Stimulated activated CD4-positive, alpha-beta T cell treated with anti-CD3 and anti-CD28 coated beads, Interleukin-15, amount 100 ng/mL, for 24 hours (primary cell): ENCODE measurements at regions not wholly inside any gene's neighbourhood (a gene's known extent, or its start where the extent isn't known, plus 50 kb on each side); places are given as distances from the start of the nearest gene placed in this dataset.

ENCODE experiments used
- DNase-seq: peaks from one replicate; pipeline ENCODE4 v3.0.0-alpha.2; 2020

DNA sequence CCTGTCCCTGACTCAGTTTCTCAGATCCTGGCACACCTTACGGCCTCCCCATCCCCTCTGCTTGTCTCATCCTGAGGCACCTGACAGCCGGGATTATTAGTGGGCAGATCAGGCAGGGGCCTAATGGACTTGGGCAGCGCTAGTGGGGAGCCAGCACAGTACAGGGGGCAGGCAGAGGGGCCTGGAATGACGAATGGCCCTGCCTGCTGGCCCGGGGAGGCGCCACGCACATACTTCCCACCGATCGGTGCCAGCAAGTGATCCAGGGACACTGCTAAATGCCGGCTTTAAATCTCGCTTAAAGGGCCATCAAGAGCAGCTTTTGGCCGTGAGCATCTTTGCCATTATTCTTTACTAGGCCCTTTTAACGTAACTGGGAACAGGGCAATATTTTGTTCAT, 188.4 kb downstream of the DHX35 start:
- no peak for DNase-seq

DNA sequence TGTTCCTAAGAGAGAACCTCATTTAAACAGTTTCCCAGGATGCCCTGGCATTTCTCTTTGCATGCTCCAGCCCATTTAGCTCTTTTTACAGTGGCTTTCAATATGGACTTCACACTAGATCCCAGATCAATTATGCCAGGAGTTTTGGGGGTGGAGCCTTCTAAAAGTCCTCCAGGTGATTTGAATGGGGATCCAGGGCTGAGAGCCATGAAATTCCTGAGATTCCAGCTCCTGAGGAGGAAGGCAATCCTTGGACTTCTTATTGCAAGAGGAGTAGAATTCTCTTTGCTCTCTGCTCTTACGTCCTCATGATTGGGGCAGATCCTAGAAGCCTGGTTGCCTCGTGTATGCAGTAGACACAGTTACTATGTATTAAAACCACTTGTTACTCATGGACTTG, 184.2 kb downstream of the DHX35 start:
- no peak for DNase-seq

- DNase-seq = no peak
Observed at GRCh38 chr20:39145921-39146320, 183.8 kb downstream of the DHX35 start.

GRCh38 chr20:39144757-39145156, 182.6 kb downstream of the DHX35 start:
- DNase-seq = no peak

DNA sequence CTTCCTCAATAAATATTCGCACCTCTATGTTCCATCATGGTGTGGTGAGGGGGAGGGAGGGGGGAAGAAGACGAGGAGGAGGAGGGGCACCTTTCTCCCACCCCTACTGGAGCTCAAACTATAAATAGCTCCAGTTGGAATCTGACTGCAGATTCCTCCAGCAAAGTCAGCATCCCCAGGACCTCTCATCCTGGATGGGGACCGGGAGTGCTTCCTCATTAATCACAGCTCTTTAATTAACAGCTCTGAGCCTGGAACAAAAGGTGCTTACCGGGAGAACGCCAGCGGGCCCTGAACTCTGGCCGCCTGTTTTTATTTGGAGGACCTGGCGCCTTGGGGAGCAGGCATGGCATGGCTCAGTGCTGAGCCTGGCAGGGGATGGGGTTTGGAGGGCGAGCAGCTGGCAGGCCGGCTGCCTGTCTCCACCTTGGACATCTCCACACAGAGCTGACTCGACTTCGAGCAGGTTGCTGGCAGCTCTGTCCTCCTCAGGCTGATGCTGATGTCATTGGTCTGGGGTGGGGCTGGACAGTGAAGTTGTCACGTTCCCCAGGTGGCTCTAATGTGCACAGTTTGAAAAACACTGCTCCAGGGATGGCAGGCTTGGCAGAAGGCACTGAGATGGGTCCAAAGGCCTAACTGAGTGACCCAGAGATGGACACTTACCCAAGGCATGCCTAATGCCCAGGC, 180.4 kb downstream of the DHX35 start:
- no peak for DNase-seq

- no peak for DNase-seq
Observed at GRCh38 chr20:39137299-39137698, 175.2 kb downstream of the DHX35 start.

- no peak for DNase-seq
Observed at GRCh38 chr20:39136798-39137197, 174.7 kb downstream of the DHX35 start.

- DNase-seq = no peak
Observed at GRCh38 chr20:39135885-39136544, 173.9 kb downstream of the DHX35 start.

DNA sequence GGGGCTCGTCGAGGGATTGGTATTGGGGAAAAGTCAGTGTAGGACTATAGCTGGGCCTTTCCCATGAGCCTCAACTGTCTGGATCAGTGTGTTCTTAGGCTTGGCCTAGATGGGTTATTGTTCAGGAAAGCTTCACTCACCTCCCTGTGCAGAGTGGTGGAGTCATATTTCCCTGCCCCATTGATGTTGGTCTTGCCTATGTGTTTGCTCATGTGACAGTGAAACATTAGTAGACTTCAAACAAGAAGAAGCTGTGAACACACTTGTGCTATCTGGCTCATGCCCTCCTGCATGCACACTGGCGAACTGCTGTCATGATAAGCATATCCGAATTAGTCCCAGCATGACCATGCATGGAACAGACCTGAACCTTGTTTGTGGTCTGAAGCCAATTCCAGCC, 171.1 kb downstream of the DHX35 start:
- no peak for DNase-seq

- DNase-seq = no peak
Observed at GRCh38 chr20:39132511-39132910, 170.4 kb downstream of the DHX35 start.

- no peak for DNase-seq
Observed at GRCh38 chr20:39132093-39132492, 169.9 kb downstream of the DHX35 start.

DNA sequence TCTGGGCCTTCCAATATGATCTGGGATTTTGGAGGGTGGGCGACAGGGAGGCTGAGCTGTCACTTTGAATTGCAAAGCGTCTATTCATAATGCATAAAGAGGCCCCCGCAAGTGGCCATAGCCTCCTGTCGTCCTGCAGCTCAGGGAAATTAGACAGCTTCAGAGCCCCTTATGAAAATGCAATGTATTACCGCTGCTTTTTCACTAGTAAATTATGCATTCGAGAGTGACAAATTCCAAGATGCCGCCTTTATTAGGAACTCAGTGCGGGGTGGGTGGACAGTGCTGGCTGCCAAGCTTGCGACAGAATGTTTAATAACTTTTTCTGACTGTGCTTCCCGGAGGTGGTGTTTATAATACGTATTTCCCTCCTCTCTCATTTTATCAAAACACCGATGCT, 168.5 kb downstream of the DHX35 start:
- DNase-seq = no peak

- DNase-seq = no peak
Observed at GRCh38 chr20:39129523-39129922, 167.4 kb downstream of the DHX35 start.

- no peak for DNase-seq
Observed at GRCh38 chr20:39124064-39124463, 161.9 kb downstream of the DHX35 start.

DNA sequence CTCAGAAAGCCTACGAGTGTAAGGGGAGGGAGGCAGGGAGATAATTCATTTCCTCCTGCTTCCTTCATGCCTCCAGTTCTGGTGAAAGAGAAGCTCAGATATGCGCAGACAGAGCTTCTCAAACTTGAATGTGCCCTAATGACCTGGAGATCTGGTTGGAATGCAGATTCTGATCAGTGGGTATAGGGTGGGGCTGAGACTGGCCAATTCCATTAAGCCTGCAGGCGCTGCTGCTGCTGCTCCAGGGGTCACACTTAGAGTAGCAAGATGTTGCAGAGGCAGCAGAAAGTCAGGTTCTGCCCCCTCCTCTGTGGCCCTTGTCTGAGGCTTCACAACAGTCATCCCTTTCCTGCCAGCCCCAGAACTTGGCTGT, 161.0 kb downstream of the DHX35 start:
- no peak for DNase-seq

- no peak for DNase-seq
Observed at GRCh38 chr20:39117491-39117890, 155.3 kb downstream of the DHX35 start.

DNA sequence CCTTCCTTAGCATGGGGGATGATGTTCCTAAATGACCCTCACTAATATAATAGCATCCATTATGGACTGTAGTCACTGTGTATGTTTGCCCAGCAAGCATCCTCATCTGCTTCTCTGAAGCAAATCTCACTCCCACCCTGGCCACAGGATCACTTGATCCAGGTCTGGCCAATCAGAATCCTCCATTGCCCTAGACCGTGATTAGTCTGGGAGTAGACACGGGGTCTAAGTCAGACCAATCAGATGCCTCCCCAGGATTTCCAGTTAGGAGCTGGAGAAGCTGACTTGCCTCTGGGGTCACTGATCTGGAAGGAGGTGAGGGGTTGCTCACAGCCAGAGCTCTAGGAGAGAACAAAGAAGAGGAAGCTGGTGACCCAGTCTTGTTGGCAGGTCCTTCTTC, 153.9 kb downstream of the DHX35 start:
- DNase-seq = no peak

- DNase-seq = peak; percentile 31
Observed at GRCh38 chr20:39112178-39112743, 150.1 kb downstream of the DHX35 start.

GRCh38 chr20:39111359-39112177, 149.4 kb downstream of the DHX35 start:
- no peak for DNase-seq

- no peak for DNase-seq
Observed at GRCh38 chr20:39110819-39111136, 148.6 kb downstream of the DHX35 start.

DNA sequence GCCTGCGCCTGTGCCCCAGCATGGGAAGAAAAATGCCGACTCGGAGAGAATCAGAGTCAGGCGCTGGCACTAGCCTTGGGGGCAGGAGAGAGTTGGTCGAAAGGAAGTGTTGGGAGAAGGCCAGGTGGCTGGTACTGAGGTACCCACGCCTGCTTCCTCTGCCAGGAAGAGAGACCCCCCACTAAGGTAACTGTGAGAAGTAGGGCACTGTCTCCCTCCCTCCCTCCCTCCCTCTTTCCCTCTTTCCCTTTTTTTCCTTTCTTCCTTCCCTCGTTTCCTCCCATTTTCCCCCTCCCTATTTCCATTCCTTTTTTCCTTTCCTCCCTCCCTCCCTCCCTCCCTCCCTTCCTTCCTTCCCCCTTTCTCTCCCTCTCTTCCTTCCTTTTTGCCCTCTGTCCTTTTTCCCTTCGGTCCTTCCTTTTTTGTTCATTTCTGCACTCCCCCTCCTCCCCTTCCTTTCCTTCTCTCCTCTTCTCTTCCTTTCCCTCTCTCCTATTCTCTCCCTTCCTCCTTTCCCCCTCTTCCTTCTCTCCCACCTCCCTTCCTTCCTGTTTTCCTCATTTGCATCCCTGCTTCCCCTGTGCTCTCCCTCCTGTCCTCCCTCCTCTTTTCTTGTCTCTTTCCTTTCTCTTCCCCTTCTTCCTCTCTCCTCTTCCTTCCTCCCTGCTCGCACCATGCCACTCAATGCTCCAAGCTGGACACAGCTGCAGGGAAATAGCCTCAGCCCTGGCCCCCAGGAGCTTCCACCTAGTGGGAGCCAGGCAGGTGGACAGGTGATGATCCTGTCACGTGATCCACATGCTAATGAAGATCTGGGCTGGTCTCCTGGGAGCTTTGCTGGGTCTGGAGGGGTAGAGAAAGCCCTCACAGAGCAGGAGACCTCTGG, 148.0 kb downstream of the DHX35 start:
- DNase-seq = no peak

GRCh38 chr20:39108746-39109145, 146.6 kb downstream of the DHX35 start:
- DNase-seq = no peak

GRCh38 chr20:39107741-39108140, 145.6 kb downstream of the DHX35 start:
- DNase-seq = no peak
